BJ (cell line): ENCODE measurements at regions not wholly inside any gene's neighbourhood (a gene's known extent, or its start where the extent isn't known, plus 50 kb on each side); places are given as distances from the start of the nearest gene placed in this dataset.

Experiments
- CTCF ChIA-PET: fragments of 350-600 bp; formaldehyde crosslinking; extraction: SDS; loops from one replicate; lab custom pipeline; 2021; ENCODE audit warnings: antibody characterized with exemption, inconsistent platforms; lab: Yijun Ruan, JAX
- POLR2A ChIA-PET: fragments of 300-600 bp; sonication (Branson Sonifier 250); formaldehyde crosslinking; extraction: SDS; loops from one replicate; lab custom pipeline; 2021; ENCODE audit warnings: antibody characterized with exemption; lab: Charles Lee
- DNase-seq: peaks from one replicate; pipeline ENCODE4 v3.0.0-alpha.2; 2011; ENCODE audit warnings: low read depth
- H3K27me3 ChIP-seq: 2 replicates; pipeline ENCODE4 v1.6.0; 2011; ENCODE audit warnings: low read length; ENCODE audit not compliant: control insufficient read depth, insufficient read depth
- H3K36me3 ChIP-seq: 2 replicates; pipeline ENCODE4 v1.5.1; 2011; ENCODE audit warnings: low read length; ENCODE audit not compliant: control insufficient read depth, insufficient read depth
- H3K4me3 ChIP-seq: 2 replicates; pipeline ENCODE4 v1.5.1; 2011; ENCODE audit warnings: low read depth, mild to moderate bottlenecking, control low read depth, low read length
- CTCF ChIP-seq: IDR thresholded peaks from 2 replicates; pipeline ENCODE4 v1.5.1; 2011; ENCODE audit warnings: low read depth, mild to moderate bottlenecking, control low read depth, inconsistent platforms, low read length, moderate library complexity; ENCODE audit not compliant: insufficient read depth

- POLR2A ChIA-PET = no interaction called here
- Histone ChIP-seq H3K36me3 (no peaks in the 10 kb centered on the region), H3K27me3 (no peaks in the 10 kb centered on the region), H3K4me3 (no peak overlapping the region)
- CTCF ChIA-PET = no interaction called here
- no peak for TF ChIP-seq CTCF
- DNase-seq = no peak
Observed at GRCh38 chr9:1235650-1236049, 185.5 kb downstream of the DMRT2 start.

GRCh38 chr9:1236061-1236460 lies 185.9 kb downstream of the DMRT2 start:
- POLR2A ChIA-PET = no interaction called here
- H3K36me3 ChIP-seq = no peaks in the 10 kb centered on the region
- no peak for TF ChIP-seq CTCF
- DNase-seq = no peak
- H3K4me3 ChIP-seq = no peak overlapping the region
- no peaks in the 10 kb centered on the region for H3K27me3 ChIP-seq
- CTCF ChIA-PET = no interaction called here

- Histone ChIP-seq H3K27me3 (no peaks in the 10 kb centered on the region), H3K4me3 (no peak overlapping the region), H3K36me3 (no peaks in the 10 kb centered on the region)
- TF ChIP-seq CTCF = no peak
- DNase-seq = no peak
- ChIA-PET CTCF (interaction anchor here (1.4 kb wide), 2 partner anchors 10 to 38 kb away, joined by 3 to 4 read pairs; no protein-coding TSS in a partner anchor), POLR2A (no interaction called here)
Observed at GRCh38 chr9:1238407-1238806, 188.2 kb downstream of the DMRT2 start.

- Histone ChIP-seq H3K4me3 (no peak overlapping the region), H3K27me3 (no peaks in the 10 kb centered on the region), H3K36me3 (no peaks in the 10 kb centered on the region)
- ChIA-PET CTCF (interaction anchor here (1.0 kb wide), 1 partner anchor 10 kb away, joined by 3 read pairs; no protein-coding TSS in a partner anchor), POLR2A (no interaction called here)
- TF ChIP-seq CTCF = no peak
- no peak for DNase-seq
Observed at GRCh38 chr9:1248743-1249142, 198.6 kb downstream of the DMRT2 start.

GRCh38 chr9:1253064-1253979 lies 203.2 kb downstream of the DMRT2 start:
- ChIA-PET CTCF (no interaction called here), POLR2A (no interaction called here)
- Histone ChIP-seq H3K27me3 (no peaks in the 10 kb centered on the region), H3K4me3 (no peak overlapping the region), H3K36me3 (no peaks in the 10 kb centered on the region)
- no peak for TF ChIP-seq CTCF
- no peak for DNase-seq
